ENCODE measurements at regions not wholly inside any gene's neighbourhood (a gene's known extent, or its start where the extent isn't known, plus 50 kb on each side); places are given as distances from the start of the nearest gene placed in this dataset.

GRCh38 chr15:29319823-29320222 lies 50.2 kb upstream of the NSMCE3 start:
- TF ChIP-seq SP1 (IDR thresholded peaks at IDR 0.05; ENCODE audit: low read depth, low read length) (no peak), EZH2 (IDR thresholded peaks at IDR 0.05; ENCODE audit: low read depth, low read length, severe bottlenecking) (no peak), POLR2A (IDR thresholded peaks at IDR 0.05; ENCODE audit: control extremely low read depth in 1 of 2, low read depth in 2 of 2, low read length in 2 of 2) (no peak), RNF2 (IDR thresholded peaks at IDR 0.05; ENCODE audit: borderline replicate concordance, low read depth, low read length, missing control alignments, poor library complexity, severe bottlenecking) (no peak), YY1 (IDR thresholded peaks at IDR 0.05; ENCODE audit: low read depth, low read length) (no peak), CHD7 (IDR thresholded peaks at IDR 0.05; ENCODE audit: insufficient replicate concordance, low read length) (no peak), ZNF274 (IDR thresholded peaks at IDR 0.05; ENCODE audit: borderline replicate concordance, extremely low read depth, low read length) (no peak), SP4 (IDR thresholded peaks at IDR 0.05; ENCODE audit: low read length) (no peak), GTF2F1 (IDR thresholded peaks at IDR 0.05; ENCODE audit: borderline replicate concordance, low read depth, low read length) (no peak), SIN3A (conservative IDR thresholded peaks at IDR 0.05 in 1 of 2, IDR thresholded peaks at IDR 0.05 in 1 of 2; ENCODE audit: low read depth in 1 of 2, low read length in 2 of 2) (no peak), TAF1 (IDR thresholded peaks at IDR 0.05; ENCODE audit: low read depth, low read length) (no peak)
- TF ChIP-seq, protein P1, sequence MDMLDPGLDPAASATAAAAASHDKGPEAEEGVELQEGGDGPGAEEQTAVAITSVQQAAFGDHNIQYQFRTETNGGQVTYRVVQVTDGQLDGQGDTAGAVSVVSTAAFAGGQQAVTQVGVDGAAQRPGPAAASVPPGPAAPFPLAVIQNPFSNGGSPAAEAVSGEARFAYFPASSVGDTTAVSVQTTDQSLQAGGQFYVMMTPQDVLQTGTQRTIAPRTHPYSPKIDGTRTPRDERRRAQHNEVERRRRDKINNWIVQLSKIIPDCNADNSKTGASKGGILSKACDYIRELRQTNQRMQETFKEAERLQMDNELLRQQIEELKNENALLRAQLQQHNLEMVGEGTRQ (IDR thresholded peaks at IDR 0.05; ENCODE audit: low read length) = no peak
- TF ChIP-seq, protein P2, sequence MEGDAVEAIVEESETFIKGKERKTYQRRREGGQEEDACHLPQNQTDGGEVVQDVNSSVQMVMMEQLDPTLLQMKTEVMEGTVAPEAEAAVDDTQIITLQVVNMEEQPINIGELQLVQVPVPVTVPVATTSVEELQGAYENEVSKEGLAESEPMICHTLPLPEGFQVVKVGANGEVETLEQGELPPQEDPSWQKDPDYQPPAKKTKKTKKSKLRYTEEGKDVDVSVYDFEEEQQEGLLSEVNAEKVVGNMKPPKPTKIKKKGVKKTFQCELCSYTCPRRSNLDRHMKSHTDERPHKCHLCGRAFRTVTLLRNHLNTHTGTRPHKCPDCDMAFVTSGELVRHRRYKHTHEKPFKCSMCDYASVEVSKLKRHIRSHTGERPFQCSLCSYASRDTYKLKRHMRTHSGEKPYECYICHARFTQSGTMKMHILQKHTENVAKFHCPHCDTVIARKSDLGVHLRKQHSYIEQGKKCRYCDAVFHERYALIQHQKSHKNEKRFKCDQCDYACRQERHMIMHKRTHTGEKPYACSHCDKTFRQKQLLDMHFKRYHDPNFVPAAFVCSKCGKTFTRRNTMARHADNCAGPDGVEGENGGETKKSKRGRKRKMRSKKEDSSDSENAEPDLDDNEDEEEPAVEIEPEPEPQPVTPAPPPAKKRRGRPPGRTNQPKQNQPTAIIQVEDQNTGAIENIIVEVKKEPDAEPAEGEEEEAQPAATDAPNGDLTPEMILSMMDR (IDR thresholded peaks at IDR 0.05; ENCODE audit: control extremely low read depth in 1 of 3, insufficient read depth in 1 of 3, low read depth in 1 of 3, low read length in 3 of 3) = no peak

Measured in H1 (cell line).